ENCODE measurements at regions not wholly inside any gene's neighbourhood (a gene's known extent, or its start where the extent isn't known, plus 50 kb on each side); places are given as distances from the start of the nearest gene placed in this dataset.

GRCh38 chr11:40045312-40045711 lies 1414.1 kb downstream of the LRRC4C start:
- WGBS (ENCODE audit: insufficient coverage, low coverage, missing lambda C conversion rate): 0% methylated on average over 3 of the region's 3 CpGs
- in situ Hi-C loops (cut with MboI): no loop called here
- ChIA-PET POLR2A (no interaction called here), CTCF (ENCODE audit: low intra/inter-chr PET ratio) (no interaction called here)
- Histone ChIP-seq H3K27me3 (ENCODE audit: control insufficient read depth in 2 of 2, insufficient read depth in 2 of 2, low read length in 2 of 2) (no peaks in the 10 kb centered on the region), H3K9me3 (replicated peaks; ENCODE audit: control insufficient read depth, insufficient read depth, low read depth, low read length) (no peaks in the 10 kb centered on the region), H3K27ac (ENCODE audit: extremely low read depth, low read depth, low read length) (no peak overlapping the region), H2AFZ (ENCODE audit: low read depth, low read length) (no peak overlapping the region), H3K9ac (ENCODE audit: insufficient read depth in 1 of 2, low read depth in 2 of 2, low read length in 2 of 2) (no peak overlapping the region), H3K4me1 (replicated peaks in 1 of 2; ENCODE audit: control insufficient read depth in 2 of 2, insufficient read depth in 2 of 2, low read length in 2 of 2) (no peaks in the 10 kb centered on the region), H3K79me2 (ENCODE audit: control insufficient read depth, insufficient read depth, low read length) (no peaks in the 10 kb centered on the region), H3K4me2 (ENCODE audit: insufficient read depth, low read length) (no peak overlapping the region), H4K20me1 (replicated peaks; ENCODE audit: control insufficient read depth, insufficient read depth, low read length) (no peaks in the 10 kb centered on the region), H3K36me3 (ENCODE audit: control insufficient read depth, insufficient read depth, low read length) (no peaks in the 10 kb centered on the region), H3K9me1 (ENCODE audit: control insufficient read depth, insufficient read depth, low read length) (no peaks in the 10 kb centered on the region), H3K4me3 (no peak overlapping the region)
- DNase-seq (ENCODE audit: extremely low read depth in 1 of 4, low spot score in 3 of 4): no peak
- no peak for ATAC-seq
- no peak for FAIRE-seq
- BruUV-seq (replicated peaks): no TSS peak
- TF ChIP-seq, protein P1, sequence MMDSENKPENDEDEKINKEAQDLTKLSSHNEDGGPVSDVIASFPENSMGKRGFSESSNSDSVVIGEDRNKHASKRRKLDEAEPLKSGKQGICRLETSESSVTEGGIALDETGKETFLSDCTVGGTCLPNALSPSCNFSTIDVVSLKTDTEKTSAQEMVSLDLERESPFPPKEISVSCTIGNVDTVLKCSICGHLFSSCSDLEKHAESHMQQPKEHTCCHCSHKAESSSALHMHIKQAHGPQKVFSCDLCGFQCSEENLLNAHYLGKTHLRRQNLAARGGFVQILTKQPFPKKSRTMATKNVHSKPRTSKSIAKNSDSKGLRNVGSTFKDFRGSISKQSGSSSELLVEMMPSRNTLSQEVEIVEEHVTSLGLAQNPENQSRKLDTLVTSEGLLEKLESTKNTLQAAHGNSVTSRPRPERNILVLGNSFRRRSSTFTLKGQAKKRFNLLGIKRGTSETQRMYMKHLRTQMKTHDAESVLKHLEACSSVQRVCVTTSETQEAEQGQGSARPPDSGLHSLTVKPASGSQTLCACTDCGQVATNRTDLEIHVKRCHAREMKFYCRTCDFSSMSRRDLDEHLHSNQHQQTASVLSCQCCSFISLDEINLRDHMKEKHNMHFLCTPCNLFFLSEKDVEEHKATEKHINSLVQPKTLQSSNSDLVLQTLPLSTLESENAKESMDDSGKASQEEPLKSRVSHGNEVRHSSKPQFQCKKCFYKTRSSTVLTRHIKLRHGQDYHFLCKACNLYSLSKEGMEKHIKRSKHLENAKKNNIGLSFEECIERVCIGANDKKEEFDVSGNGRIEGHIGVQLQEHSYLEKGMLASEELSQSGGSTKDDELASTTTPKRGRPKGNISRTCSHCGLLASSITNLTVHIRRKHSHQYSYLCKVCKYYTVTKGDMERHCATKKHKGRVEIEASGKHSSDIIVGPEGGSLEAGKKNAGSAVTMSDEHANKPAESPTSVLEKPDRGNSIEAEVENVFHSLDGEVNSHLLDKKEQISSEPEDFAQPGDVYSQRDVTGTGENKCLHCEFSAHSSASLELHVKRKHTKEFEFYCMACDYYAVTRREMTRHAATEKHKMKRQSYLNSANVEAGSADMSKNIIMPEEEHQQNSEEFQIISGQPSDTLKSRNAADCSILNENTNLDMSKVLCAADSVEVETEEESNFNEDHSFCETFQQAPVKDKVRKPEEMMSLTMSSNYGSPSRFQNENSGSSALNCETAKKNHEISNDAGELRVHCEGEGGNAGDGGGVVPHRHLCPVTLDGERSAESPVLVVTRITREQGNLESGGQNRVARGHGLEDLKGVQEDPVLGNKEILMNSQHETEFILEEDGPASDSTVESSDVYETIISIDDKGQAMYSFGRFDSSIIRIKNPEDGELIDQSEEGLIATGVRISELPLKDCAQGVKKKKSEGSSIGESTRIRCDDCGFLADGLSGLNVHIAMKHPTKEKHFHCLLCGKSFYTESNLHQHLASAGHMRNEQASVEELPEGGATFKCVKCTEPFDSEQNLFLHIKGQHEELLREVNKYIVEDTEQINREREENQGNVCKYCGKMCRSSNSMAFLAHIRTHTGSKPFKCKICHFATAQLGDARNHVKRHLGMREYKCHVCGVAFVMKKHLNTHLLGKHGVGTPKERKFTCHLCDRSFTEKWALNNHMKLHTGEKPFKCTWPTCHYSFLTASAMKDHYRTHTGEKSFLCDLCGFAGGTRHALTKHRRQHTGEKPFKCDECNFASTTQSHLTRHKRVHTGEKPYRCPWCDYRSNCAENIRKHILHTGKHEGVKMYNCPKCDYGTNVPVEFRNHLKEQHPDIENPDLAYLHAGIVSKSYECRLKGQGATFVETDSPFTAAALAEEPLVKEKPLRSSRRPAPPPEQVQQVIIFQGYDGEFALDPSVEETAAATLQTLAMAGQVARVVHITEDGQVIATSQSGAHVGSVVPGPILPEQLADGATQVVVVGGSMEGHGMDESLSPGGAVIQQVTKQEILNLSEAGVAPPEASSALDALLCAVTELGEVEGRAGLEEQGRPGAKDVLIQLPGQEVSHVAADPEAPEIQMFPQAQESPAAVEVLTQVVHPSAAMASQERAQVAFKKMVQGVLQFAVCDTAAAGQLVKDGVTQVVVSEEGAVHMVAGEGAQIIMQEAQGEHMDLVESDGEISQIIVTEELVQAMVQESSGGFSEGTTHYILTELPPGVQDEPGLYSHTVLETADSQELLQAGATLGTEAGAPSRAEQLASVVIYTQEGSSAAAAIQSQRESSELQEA (IDR thresholded peaks at IDR 0.05; ENCODE audit: low read depth): no peak
- TF ChIP-seq MYC (IDR thresholded peaks at IDR 0.05; ENCODE audit: low read depth, low read length) (no peak), MYC (CRISPR knock-in tag; IDR thresholded peaks at IDR 0.05; ENCODE audit: borderline replicate concordance, low read depth) (no peak)
- intact Hi-C loops (cut with micrococcal nuclease): no loop called here
